HG03520 (cell line): ENCODE measurements at regions not wholly inside any gene's neighbourhood (a gene's known extent, or its start where the extent isn't known, plus 50 kb on each side); places are given as distances from the start of the nearest gene placed in this dataset.

Experiments
- ATAC-seq: cut with Tn5 transposase; IDR thresholded peaks from one replicate; pipeline ENCODE4 v1.9.1; 2021; ENCODE audit warnings: mild to moderate bottlenecking, moderate library complexity; ENCODE audit not compliant: unreplicated experiment

GRCh38 chr15:94887391-94887790 is 656.0 kb downstream of the MCTP2 start:
- no peak for ATAC-seq

DNA sequence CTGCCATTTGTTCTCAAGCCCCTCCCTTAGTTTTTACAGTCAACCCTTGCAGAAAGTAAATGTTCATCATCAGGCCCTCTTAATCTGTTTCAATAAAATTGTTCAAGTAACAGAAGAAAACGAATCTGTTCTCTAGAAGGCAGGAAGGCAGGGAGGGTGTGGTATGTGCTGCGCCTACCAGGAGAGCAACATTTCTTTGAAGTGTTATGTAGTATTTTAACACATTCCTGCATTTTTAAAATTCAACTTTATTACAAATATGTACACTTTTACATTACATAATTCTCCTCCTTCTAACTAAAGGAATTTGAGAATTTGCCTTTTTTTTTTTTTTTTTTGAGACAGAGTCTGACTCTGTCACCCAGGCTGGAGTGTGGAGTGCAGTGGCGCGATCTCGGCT is 657.8 kb downstream of the MCTP2 start:
- no peak for ATAC-seq

GRCh38 chr15:94893091-94893490 is 661.7 kb downstream of the MCTP2 start:
- no peak for ATAC-seq

DNA sequence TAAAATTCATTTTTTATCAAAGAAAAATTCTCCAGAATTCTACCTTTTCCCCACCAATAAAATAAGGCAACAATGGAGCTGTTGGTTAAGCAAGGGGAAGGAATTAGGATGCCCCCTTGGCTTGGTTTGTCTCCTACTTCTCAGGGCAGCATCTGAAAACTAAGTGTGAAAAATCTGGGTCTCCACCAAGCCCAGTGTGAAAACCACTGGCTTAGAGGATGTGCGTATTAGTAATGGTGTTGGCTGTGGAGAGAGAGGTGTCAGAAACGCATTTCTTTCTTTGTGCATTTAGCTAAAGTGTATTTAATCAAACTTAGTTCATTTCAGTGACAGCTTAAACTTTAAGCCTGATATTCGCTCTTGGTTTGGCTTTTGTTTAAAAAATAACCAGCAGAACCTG is 662.7 kb downstream of the MCTP2 start:
- no peak for ATAC-seq

DNA sequence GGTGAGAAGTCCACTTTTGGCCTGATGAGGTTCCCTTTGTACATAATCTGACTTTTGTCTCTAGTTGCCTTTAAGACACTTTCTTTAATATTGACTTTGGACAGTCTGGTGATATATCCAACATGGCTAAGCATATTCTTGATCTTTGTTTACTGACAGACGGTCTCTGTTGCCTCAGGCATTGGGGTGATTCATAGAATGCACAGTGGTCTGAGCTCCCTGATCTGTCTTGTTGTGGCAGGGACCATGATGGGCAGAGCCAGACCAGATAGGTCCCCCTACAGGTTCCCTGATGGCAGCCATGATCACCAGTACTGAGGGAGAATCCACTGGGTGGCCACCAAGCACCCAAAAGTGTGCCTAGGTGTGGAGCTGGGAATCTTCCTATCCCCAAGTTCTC is 678.1 kb downstream of the MCTP2 start:
- ATAC-seq, result no peak

DNA sequence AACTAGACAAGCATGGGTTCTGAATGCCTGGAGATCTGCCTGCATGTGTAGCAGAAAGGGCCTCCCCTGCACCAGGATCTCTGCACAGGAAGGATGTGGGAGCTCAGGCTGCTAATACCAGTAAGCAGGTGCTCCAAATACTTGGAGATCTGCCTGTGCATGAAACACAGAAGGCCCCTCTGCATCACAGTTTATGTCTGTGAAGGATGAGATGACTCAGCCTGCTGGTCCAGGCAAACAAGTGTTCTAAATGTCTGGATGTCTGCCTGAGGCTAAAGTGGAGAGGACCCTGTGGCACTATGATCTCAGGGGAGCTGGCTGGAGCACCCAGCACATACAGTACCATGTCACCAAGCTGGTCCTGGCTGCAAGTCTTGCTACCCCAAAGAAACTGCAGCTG is 678.8 kb downstream of the MCTP2 start:
- no peak for ATAC-seq

DNA sequence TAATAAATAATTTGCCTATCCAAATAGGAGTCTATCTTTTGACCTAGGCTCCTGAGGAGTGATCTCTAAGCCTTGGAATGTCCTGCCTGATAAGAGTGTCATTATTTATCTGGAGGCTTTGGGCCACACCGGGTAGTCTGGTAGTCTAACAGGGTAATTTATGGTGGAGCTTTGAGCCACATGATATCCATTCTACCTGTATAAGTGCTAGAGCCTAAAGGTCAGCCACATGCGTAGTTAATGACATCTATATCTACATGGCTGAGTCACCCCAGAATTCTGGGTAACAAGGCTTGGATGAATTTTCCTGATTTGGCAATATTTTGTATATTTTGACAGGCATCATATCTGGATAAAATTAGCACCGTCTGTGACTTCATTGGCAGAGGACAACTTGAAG is 681.4 kb downstream of the MCTP2 start:
- ATAC-seq, result no peak

GRCh38 chr15:94917068-94917467 is 685.7 kb downstream of the MCTP2 start:
- no peak for ATAC-seq

DNA sequence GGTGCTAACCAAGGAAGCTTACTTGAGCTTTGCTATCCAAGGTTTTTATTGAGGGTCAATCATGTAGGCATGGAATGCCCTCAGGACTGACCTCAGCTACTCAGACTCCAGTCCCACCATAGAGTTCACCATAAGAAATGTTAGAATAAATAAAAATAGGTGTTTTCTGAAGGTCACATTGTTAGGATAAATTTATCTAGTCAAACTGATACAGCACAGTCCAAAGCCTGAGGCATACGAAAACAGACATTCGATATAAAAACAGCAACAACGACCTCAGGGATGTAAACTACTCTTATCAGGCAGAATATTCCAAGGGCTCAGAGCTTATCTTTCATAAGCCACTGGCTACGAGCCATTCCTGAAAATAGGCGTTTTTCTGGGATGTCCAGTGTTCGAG is 690.6 kb downstream of the MCTP2 start:
- no peak for ATAC-seq

DNA sequence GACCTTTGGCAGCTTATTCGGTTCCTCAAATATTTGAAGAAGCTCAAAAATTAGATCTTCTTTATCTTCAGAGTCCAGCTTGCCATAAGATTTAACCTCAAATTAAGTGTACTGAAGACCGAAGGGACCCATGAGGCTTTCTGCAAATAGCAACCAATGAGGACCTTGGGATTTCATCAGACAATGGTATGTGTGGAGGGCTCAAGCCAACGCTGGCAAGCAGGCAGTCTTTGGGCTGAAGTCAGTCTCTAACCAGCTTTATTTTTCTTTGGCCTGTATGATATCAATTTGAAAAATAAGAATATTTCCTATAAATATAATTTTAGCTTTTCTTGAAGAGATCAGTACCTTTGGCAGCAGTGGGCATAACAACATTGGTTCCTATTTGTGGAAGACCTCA is 692.7 kb downstream of the MCTP2 start:
- no peak for ATAC-seq

DNA sequence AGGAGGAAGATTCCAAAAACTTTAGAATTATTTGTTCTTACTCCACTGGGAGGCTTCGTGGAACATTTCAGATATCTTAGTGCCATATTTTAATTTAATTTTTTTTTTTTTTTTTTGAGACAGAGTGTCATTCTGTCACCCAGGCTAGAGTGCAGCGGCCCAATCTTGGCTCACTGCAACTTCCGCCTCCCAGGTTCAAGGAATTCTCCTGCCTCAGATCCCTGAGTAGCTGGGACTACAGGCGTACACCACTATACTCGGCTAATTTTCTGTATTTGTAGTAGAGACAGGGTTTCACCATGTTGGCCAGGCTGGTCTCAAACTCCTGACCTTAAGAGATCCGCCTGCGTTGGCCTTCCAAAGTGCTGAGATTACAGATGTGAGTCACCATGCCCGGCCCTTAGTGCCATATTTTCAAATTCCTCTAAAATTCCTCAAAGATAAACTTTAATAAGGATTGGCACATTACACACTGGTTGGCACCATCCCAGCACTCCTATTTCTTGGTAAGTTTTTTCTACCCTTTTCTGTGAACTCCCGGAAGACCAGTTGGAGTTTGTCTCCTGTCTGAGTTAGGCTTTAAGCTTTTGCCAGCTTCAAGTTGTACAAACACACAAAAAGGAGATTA is 693.7 kb downstream of the MCTP2 start:
- ATAC-seq, result no peak

GRCh38 chr15:94925680-94926079 is 694.3 kb downstream of the MCTP2 start:
- no peak for ATAC-seq

- no peak for ATAC-seq
Measured at GRCh38 chr15:94927003-94927402, 695.6 kb downstream of the MCTP2 start.

DNA sequence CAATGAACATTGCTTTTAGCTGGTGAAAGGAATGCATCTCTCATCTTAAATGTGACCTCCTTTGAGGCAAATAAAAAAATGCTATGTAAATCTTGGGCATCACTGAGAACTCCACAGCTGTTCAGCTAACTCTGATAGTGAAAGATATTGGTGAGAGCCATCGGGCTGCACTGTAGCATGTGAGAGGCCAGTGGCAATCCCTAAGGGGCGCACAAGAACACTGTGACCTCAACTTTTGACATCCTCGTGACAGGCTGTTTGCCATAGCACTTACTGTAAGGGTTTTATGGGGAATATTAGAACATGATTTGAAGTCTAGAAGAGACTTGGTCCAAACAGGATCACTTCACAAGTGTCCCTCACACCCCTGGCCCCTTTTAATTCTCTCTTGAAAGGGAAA is 697.9 kb downstream of the MCTP2 start:
- no peak for ATAC-seq

GRCh38 chr15:94930441-94930840 is 699.1 kb downstream of the MCTP2 start:
- no peak for ATAC-seq

GRCh38 chr15:94930960-94931359 is 699.6 kb downstream of the MCTP2 start:
- ATAC-seq, result no peak

- ATAC-seq, result no peak
Measured at GRCh38 chr15:94934440-94934839, 703.1 kb downstream of the MCTP2 start.

DNA sequence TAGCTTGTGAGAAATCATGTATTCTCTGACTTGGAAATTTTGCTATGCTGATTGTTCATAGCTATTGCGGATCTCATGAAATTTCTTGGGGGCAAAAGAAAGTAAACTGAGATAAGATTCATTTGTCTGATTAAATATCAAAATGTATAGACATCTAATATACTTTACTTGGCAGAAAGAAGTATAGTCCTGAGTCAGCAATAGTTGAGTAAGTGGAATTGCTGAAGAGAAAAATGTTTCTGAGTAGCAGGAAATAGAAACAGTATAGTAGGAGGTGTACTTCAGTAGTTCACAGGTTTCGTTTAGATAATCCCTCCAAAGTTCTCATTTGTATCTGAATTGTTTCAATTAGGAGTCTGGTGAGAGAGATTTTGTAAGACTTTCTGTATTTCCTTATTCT is 705.9 kb downstream of the MCTP2 start:
- no peak for ATAC-seq

DNA sequence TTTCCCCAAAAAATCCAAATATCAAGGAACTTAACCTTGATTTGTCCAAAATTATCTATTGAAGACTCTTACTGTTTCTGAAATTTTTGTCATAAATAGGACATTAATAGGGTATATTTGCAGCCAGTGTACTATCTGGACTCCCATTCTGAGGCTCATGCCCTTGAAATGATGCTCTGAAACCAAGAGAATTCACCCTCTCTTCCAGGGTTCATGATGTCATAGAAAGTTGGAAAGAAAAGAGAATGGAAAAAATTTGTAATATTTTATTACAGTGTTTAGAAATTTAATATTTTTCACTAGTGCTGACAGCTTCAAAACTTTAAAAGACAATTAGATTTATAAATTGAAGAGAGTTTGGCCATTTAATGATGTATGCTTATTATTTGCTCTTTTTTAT is 712.5 kb downstream of the MCTP2 start:
- ATAC-seq, result no peak

DNA sequence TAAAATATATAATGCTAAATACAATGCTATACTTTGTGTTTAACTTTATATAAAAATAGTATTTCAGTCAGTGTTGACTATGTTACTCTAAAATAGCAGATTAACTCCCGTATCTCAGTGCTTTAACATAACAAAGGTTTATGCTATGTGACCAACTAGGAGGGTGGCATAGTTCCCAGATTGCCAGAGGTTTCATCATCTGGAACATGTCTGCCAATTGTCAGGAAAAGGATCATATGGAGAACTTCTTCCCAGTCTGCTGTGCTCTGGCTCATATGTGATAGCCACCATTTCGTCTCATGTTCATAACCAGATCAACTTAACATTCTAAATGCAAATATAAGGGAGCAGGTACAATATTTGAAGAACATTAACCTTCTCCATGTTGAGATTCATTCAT is 720.2 kb downstream of the MCTP2 start:
- ATAC-seq, result no peak

- ATAC-seq, result no peak
Measured at GRCh38 chr15:94963953-94964352, 732.6 kb downstream of the MCTP2 start.

GRCh38 chr15:94965593-94965992 is 734.2 kb downstream of the MCTP2 start:
- no peak for ATAC-seq

DNA sequence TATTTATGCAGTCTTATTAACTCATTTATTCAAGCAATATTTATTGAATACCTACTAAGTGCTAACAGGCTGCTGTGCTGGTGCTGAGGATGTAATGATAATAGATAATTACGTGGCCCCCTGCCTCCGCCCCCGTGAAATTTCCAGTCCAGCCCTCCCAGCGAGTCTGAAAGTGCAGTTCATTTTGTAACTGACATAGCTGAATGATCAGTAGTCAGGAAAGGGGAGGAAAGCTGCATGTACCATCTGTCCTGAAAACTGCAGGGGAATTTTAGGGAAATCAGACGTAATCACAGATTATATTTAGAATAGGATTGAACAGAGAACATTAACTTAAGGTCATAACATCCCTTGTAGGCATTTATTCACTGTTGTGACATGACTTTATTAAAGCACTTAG is 736.8 kb downstream of the MCTP2 start:
- no peak for ATAC-seq

DNA sequence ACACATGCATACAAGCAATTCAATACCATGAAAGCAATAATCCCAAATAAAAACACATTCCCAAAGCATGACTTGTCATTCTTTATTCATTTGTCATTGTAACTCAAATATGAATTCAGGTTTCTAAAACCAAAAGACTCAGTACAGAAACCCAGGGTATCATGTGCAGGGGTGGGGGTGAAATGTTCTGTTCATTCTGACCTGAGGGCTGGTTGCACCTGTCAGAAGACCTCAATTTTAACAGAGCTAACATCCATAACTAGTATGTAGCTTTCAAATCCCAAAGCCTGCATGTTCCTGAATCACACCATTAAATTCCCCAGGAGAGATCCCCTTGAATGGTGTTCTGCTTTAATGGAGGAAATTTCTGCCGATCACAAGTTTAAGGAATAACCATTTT is 738.7 kb downstream of the MCTP2 start:
- no peak for ATAC-seq
